OCI-LY7 (cell line): ENCODE measurements at regions not wholly inside any gene's neighbourhood (a gene's known extent, or its start where the extent isn't known, plus 50 kb on each side); places are given as distances from the start of the nearest gene placed in this dataset.

Source experiments
- BruUV-seq: library from RNA; stranded (reverse); fragments of 400-500 nt; replicated peaks from 2 replicates; lab custom pipeline; 2021; lab: Mats Ljungman, UMichigan
- CTCF ChIA-PET: fragments of 300-600 bp; sonication (Branson Sonifier 250); formaldehyde crosslinking; loops from one replicate; lab custom pipeline; 2022; ENCODE audit warnings: antibody characterized with exemption; ENCODE audit not compliant: unreplicated experiment; lab: Charles Lee
- POLR2A ChIA-PET: fragments of 300-600 bp; sonication (Branson Sonifier 250); formaldehyde crosslinking; loops from one replicate; lab custom pipeline; 2022; ENCODE audit warnings: antibody characterized with exemption; lab: Charles Lee
- DNase-seq: peaks from one replicate; pipeline ENCODE4 v3.0.0-alpha.2; 2015; ENCODE audit warnings: low spot score
- H2AFZ ChIP-seq: fragments of 200-600 bp; sonication (generic), shearing (Covaris generic); 2 replicates; pipeline ENCODE4 v1.6.1; 2014; ENCODE audit warnings: mild to moderate bottlenecking, antibody characterized with exemption, low read length, moderate library complexity
- H3K27ac ChIP-seq: fragments of 200-600 bp; sonication (generic); 2 replicates; pipeline ENCODE4 v1.5.1; 2014; ENCODE audit warnings: mixed run types, low read depth, mild to moderate bottlenecking, moderate library complexity, low read length, inconsistent platforms; ENCODE audit not compliant: poor library complexity, severe bottlenecking
- H3K36me3 ChIP-seq: fragments of 200-600 bp; sonication (generic); 2 replicates; pipeline ENCODE4 v1.6.1; 2014; ENCODE audit warnings: mild to moderate bottlenecking, antibody characterized with exemption, low read length, moderate library complexity, mixed read lengths; ENCODE audit not compliant: insufficient read depth
- H3K4me1 ChIP-seq: fragments of 200-600 bp; sonication (generic); 2 replicates; pipeline ENCODE4 v1.5.1; 2014; ENCODE audit warnings: mild to moderate bottlenecking, low read length; ENCODE audit not compliant: insufficient read depth, poor library complexity, severe bottlenecking
- H3K4me2 ChIP-seq: fragments of 200-600 bp; sonication (generic); 2 replicates; pipeline ENCODE4 v1.6.1; 2014; ENCODE audit warnings: mild to moderate bottlenecking, low read length
- H3K4me3 ChIP-seq: fragments of 200-600 bp; sonication (generic); 2 replicates; pipeline ENCODE4 v1.5.1; 2014; ENCODE audit warnings: mild to moderate bottlenecking, low read depth, low read length; ENCODE audit not compliant: poor library complexity, severe bottlenecking
- H3K79me2 ChIP-seq: fragments of 200-600 bp; sonication (generic); 2 replicates; pipeline ENCODE4 v1.6.1; 2016; ENCODE audit warnings: low read depth, mild to moderate bottlenecking, low read length, moderate library complexity, mixed read lengths; ENCODE audit not compliant: insufficient read depth
- H3K9me2 ChIP-seq: fragments of 200-600 bp; sonication (generic); 2 replicates; pipeline ENCODE4 v1.6.1; 2016; ENCODE audit warnings: mild to moderate bottlenecking, low read length, mixed read lengths; ENCODE audit not compliant: insufficient read depth
- H3K9me3 ChIP-seq: fragments of 200-600 bp; sonication (generic); 2 replicates; pipeline ENCODE4 v1.6.1; 2014; ENCODE audit warnings: mild to moderate bottlenecking, mixed run types, low read length, mixed read lengths
- H4K20me1 ChIP-seq: fragments of 200-600 bp; sonication (generic); 2 replicates; pipeline ENCODE4 v1.6.1; 2014; ENCODE audit warnings: mild to moderate bottlenecking, antibody characterized with exemption, low read length, moderate library complexity, mixed read lengths; ENCODE audit not compliant: insufficient read depth
- EZH2phosphoT487 ChIP-seq: fragments of 200-600 bp; sonication (generic); IDR thresholded peaks from 2 replicates; pipeline ENCODE4 v1.6.1; 2018; ENCODE audit warnings: low read depth, borderline replicate concordance, mild to moderate bottlenecking, mixed run types, antibody characterized with exemption, low read length, moderate library complexity, mixed read lengths
- intact Hi-C: fragments of 100-400 bp; cut with micrococcal nuclease; formaldehyde crosslinking; loops from one replicate; pipeline ENCODE4 v1.10.0; 2022; ENCODE audit not compliant: unreplicated experiment
- TF ChIP-seq, protein P1 (sequence below): fragments of 200-600 bp; sonication (generic); conservative IDR thresholded peaks from 2 replicates; pipeline ENCODE4 v1.5.1; 2014; ENCODE audit warnings: mild to moderate bottlenecking, antibody characterized with exemption, low read length, moderate library complexity, mixed read lengths

DNA sequence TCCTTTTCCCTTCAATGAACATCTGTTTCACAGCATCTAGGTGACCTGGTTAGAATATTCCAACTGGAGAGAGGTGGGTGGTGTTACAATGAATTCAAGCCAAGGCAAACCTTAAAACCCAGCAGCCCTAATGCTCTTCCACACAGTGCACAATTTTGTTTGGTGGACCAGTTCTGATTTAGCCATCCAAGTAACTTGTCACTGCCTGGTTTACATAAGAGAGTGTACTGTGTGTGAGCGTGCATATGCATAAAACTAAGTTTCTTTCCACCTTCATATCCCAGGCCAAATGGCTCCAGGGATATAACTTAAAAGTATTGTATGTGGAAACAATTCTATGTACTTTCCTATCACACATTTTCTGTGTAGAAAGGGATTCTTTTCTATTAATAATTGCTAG is 200.4 kb upstream of the FAR2 start:
- no peaks in the 10 kb centered on the region for H4K20me1 ChIP-seq
- H3K4me1 ChIP-seq: no peaks in the 10 kb centered on the region
- H3K9me2 ChIP-seq: no peaks in the 10 kb centered on the region
- no TSS peak for BruUV-seq
- H3K36me3 ChIP-seq: no peaks in the 10 kb centered on the region
- ChIA-PET CTCF (no interaction called here), POLR2A (no interaction called here)
- no peaks in the 10 kb centered on the region for H3K79me2 ChIP-seq
- no peaks in the 10 kb centered on the region for H3K9me3 ChIP-seq
- no peak overlapping the region for H3K27ac ChIP-seq
- H3K4me3 ChIP-seq: no peak overlapping the region
- H2AFZ ChIP-seq: no peak overlapping the region
- no peak overlapping the region for H3K4me2 ChIP-seq
- DNase-seq: no peak
- TF ChIP-seq EZH2phosphoT487: no peak
- TF ChIP-seq, protein P1, sequence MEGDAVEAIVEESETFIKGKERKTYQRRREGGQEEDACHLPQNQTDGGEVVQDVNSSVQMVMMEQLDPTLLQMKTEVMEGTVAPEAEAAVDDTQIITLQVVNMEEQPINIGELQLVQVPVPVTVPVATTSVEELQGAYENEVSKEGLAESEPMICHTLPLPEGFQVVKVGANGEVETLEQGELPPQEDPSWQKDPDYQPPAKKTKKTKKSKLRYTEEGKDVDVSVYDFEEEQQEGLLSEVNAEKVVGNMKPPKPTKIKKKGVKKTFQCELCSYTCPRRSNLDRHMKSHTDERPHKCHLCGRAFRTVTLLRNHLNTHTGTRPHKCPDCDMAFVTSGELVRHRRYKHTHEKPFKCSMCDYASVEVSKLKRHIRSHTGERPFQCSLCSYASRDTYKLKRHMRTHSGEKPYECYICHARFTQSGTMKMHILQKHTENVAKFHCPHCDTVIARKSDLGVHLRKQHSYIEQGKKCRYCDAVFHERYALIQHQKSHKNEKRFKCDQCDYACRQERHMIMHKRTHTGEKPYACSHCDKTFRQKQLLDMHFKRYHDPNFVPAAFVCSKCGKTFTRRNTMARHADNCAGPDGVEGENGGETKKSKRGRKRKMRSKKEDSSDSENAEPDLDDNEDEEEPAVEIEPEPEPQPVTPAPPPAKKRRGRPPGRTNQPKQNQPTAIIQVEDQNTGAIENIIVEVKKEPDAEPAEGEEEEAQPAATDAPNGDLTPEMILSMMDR: no peak
- intact Hi-C loops: no loop called here

DNA sequence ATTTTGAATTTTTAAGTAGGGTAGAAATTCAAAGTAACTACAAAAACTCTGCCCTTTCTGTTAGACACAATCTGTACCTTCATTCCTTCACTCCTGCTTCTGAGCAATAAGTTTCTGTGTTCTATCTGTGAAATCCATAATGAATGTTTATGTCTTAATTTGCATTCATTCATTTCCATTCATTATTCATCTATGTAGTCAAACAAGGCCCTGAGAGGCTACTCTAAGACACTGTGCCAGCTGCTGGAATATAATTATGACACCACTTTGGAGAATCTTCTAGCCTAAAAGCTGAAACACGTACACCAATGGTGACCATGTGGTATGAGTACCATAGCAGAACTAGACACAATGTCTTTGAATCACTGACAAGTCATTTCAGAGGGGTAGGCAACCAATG is 199.9 kb upstream of the FAR2 start:
- Histone ChIP-seq H3K4me1 (no peaks in the 10 kb centered on the region), H4K20me1 (no peaks in the 10 kb centered on the region), H3K9me2 (no peaks in the 10 kb centered on the region), H3K27ac (no peak overlapping the region), H3K4me3 (no peak overlapping the region), H3K36me3 (no peaks in the 10 kb centered on the region), H3K9me3 (no peaks in the 10 kb centered on the region), H3K4me2 (no peak overlapping the region), H3K79me2 (no peaks in the 10 kb centered on the region), H2AFZ (no peak overlapping the region)
- no peak for DNase-seq
- ChIA-PET CTCF (no interaction called here), POLR2A (no interaction called here)
- intact Hi-C loops: no loop called here
- no TSS peak for BruUV-seq
- no peak for TF ChIP-seq EZH2phosphoT487
- TF ChIP-seq, protein P1: no peak

DNA sequence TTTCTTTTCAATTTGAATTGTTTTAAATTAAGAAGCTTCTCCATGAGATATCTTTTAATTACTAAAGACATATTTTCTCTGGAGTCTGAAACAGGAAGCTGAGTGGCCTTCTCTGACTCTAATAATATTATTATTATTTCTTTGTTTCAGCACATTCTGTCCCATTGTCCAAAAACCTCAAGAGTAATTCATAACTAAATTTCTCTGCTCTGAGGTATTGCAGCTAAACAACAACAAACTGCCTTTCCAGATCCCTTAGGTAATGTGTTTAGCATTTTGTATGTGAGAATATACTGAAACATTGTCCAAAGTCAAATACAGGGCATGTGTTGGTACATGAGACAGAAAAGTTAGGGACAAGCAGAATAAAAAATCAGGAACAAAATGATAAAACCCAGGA is 199.0 kb upstream of the FAR2 start:
- no peak overlapping the region for H3K4me3 ChIP-seq
- ChIA-PET CTCF (no interaction called here), POLR2A (no interaction called here)
- intact Hi-C loops: no loop called here
- no peaks in the 10 kb centered on the region for H4K20me1 ChIP-seq
- H3K27ac ChIP-seq: no peak overlapping the region
- no peaks in the 10 kb centered on the region for H3K4me1 ChIP-seq
- no peaks in the 10 kb centered on the region for H3K9me2 ChIP-seq
- H3K4me2 ChIP-seq: no peak overlapping the region
- DNase-seq: no peak
- no peaks in the 10 kb centered on the region for H3K79me2 ChIP-seq
- H3K36me3 ChIP-seq: no peaks in the 10 kb centered on the region
- H2AFZ ChIP-seq: no peak overlapping the region
- no peaks in the 10 kb centered on the region for H3K9me3 ChIP-seq
- BruUV-seq: no TSS peak
- TF ChIP-seq, protein P1: no peak
- no peak for TF ChIP-seq EZH2phosphoT487
